AG09309 (cell line): ENCODE measurements at regions not wholly inside any gene's neighbourhood (a gene's known extent, or its start where the extent isn't known, plus 50 kb on each side); places are given as distances from the start of the nearest gene placed in this dataset.

Source experiments
- DNase-seq: peaks from one replicate; pipeline ENCODE4 v3.0.0-alpha.2; 2010; ENCODE audit warnings: low read depth
- H3K4me3 ChIP-seq: 2 replicates; pipeline ENCODE4 v1.5.1; 2011; ENCODE audit warnings: mild to moderate bottlenecking, low read depth, low read length, moderate library complexity; ENCODE audit not compliant: control insufficient read depth
- CTCF ChIP-seq: IDR thresholded peaks from 2 replicates; pipeline ENCODE4 v1.5.1; 2011; ENCODE audit warnings: mild to moderate bottlenecking, low read depth, low read length, inconsistent platforms; ENCODE audit not compliant: insufficient read depth, control insufficient read depth; ENCODE audit errors: missing control alignments

GRCh38 chr18:40917056-40917455 lies 1038.0 kb upstream of the PIK3C3 start:
- no peak overlapping the region for H3K4me3 ChIP-seq
- no peak for TF ChIP-seq CTCF
- no peak for DNase-seq

- no peak overlapping the region for H3K4me3 ChIP-seq
- TF ChIP-seq CTCF: no peak
- no peak for DNase-seq
Observed at GRCh38 chr18:40915724-40916123, 1039.3 kb upstream of the PIK3C3 start.

GRCh38 chr18:40911582-40912254 lies 1043.3 kb upstream of the PIK3C3 start:
- no peak overlapping the region for H3K4me3 ChIP-seq
- no peak for DNase-seq
- no peak for TF ChIP-seq CTCF

- no peak for DNase-seq
- TF ChIP-seq CTCF: no peak
- H3K4me3 ChIP-seq: no peak overlapping the region
Observed at GRCh38 chr18:40911041-40911440, 1044.0 kb upstream of the PIK3C3 start.

- DNase-seq: no peak
- no peak for TF ChIP-seq CTCF
- H3K4me3 ChIP-seq: no peak overlapping the region
Observed at GRCh38 chr18:40907842-40908241, 1047.2 kb upstream of the PIK3C3 start.

GRCh38 chr18:40904295-40904694 lies 1050.7 kb upstream of the PIK3C3 start:
- H3K4me3 ChIP-seq: no peak overlapping the region
- no peak for TF ChIP-seq CTCF
- no peak for DNase-seq
